ENCODE measurements at regions not wholly inside any gene's neighbourhood (a gene's known extent, or its start where the extent isn't known, plus 50 kb on each side); places are given as distances from the start of the nearest gene placed in this dataset.
"Not testable (repeated sequence)": the region's sequence is repeated elsewhere in the genome, so short reads cannot be mapped to it uniquely, and the experiment has no call there.

DNA sequence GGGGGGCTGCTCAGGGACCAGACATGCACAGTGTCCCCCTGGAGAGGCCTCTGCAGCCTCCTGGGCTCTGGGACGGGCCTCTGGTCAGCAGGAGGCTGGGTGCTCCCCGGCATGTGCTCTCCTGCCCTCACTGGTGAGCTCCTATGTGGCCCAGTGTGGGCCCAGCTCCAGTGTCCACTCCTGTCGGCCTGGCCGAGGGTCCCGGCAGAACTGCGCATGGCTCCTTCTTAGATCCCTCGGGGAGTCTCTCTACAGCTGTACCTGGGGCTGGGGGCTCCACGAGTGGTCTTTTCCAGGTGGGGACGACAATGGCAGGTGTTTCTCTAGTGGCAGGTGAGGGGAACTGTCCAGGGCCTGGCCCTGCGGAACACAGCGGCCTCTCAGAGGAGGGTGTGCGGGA, 367.3 kb downstream of the TMEM121 start:
- TF ChIP-seq, protein P1, sequence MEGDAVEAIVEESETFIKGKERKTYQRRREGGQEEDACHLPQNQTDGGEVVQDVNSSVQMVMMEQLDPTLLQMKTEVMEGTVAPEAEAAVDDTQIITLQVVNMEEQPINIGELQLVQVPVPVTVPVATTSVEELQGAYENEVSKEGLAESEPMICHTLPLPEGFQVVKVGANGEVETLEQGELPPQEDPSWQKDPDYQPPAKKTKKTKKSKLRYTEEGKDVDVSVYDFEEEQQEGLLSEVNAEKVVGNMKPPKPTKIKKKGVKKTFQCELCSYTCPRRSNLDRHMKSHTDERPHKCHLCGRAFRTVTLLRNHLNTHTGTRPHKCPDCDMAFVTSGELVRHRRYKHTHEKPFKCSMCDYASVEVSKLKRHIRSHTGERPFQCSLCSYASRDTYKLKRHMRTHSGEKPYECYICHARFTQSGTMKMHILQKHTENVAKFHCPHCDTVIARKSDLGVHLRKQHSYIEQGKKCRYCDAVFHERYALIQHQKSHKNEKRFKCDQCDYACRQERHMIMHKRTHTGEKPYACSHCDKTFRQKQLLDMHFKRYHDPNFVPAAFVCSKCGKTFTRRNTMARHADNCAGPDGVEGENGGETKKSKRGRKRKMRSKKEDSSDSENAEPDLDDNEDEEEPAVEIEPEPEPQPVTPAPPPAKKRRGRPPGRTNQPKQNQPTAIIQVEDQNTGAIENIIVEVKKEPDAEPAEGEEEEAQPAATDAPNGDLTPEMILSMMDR (IDR thresholded peaks at IDR 0.05; ENCODE audit: insufficient read depth, low read depth, low read length): not testable (repeated sequence)
- not testable (repeated sequence) for TF ChIP-seq EZH2 (IDR thresholded peaks at IDR 0.05; ENCODE audit: insufficient read depth, low read length)
